ENCODE measurements at regions not wholly inside any gene's neighbourhood (a gene's known extent, or its start where the extent isn't known, plus 50 kb on each side); places are given as distances from the start of the nearest gene placed in this dataset.

DNA sequence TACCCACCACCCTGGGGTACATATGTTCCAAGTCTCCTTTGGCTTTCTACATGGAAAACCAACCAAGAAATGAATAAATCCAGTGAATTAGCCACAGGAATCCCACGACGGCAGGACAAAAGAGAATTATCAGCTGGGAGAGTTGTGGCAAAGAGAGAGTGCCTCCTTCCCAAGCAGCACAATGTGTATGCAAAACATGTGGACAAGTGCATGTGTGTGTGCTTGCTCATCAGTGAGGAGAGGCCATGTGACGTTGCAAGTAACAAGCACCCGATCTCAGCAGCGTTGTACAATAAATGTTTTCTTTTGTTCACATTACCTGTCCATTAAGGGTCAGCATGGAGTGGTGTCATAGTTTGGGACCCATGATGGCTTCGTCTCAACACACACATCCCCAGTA, 50.0 kb upstream of the EMX2 start:
- no peak for TF ChIP-seq PBX3 (IDR thresholded peaks at IDR 0.05)
- TF ChIP-seq MXI1 (IDR thresholded peaks at IDR 0.05; ENCODE audit: low read depth, low read length): no peak
- TF ChIP-seq REST (IDR thresholded peaks at IDR 0.05; ENCODE audit: low read depth, low read length): no peak
- TF ChIP-seq MAX (IDR thresholded peaks at IDR 0.05; ENCODE audit: low read depth): no peak
- TF ChIP-seq RXRA (IDR thresholded peaks at IDR 0.05; ENCODE audit: borderline replicate concordance, low read depth): no peak
- TF ChIP-seq GATA2 (CRISPR knock-in tag; IDR thresholded peaks at IDR 0.05): no peak
- TF ChIP-seq YY1 (IDR thresholded peaks at IDR 0.05; ENCODE audit: low read depth): no peak
- TF ChIP-seq CHD2 (IDR thresholded peaks at IDR 0.05; ENCODE audit: low read length, partially characterized antibody): no peak
- no peak for TF ChIP-seq NFIC (IDR thresholded peaks at IDR 0.05; ENCODE audit: borderline replicate concordance)
- no peak for TF ChIP-seq GABPA (IDR thresholded peaks at IDR 0.05; ENCODE audit: low read depth)
- TF ChIP-seq TCF12 (IDR thresholded peaks at IDR 0.05): no peak
- no peak for TF ChIP-seq ELF1 (IDR thresholded peaks at IDR 0.05)
- no peak for TF ChIP-seq RFX5 (IDR thresholded peaks at IDR 0.05; ENCODE audit: low read length)
- TF ChIP-seq RCOR1 (IDR thresholded peaks at IDR 0.05; ENCODE audit: low read length): no peak
- no peak overlapping the region for H3K27ac ChIP-seq (ENCODE audit: low read depth in 2 of 2, low read length in 1 of 2)
- ChIA-PET CTCF (interaction anchor here (1.0 kb wide), 1 partner anchor 49 kb away, joined by 3 read pairs; no protein-coding TSS in a partner anchor), POLR2A (no interaction called here)
- H2AFZ ChIP-seq (ENCODE audit: low read depth): no peak overlapping the region
- no peaks in the 10 kb centered on the region for H3K9me3 ChIP-seq
- no peaks in the 10 kb centered on the region for H3F3A ChIP-seq (replicated peaks; ENCODE audit: insufficient read depth)
- no peaks in the 10 kb centered on the region for H3K9me2 ChIP-seq
- no peak overlapping the region for H3K9ac ChIP-seq
- H4K20me1 ChIP-seq (ENCODE audit: insufficient read depth): no peaks in the 10 kb centered on the region
- no peak for DNase-seq
- 18% methylated on average over 6 of the region's 6 CpGs for WGBS (ENCODE audit: low lambda C conversion rate)
- no peaks in the 10 kb centered on the region for H3K79me2 ChIP-seq (ENCODE audit: insufficient read depth)
- H3K4me1 ChIP-seq (ENCODE audit: control insufficient read depth in 1 of 2, insufficient read depth in 2 of 2, low read depth in 1 of 2, low read length in 1 of 2): peaks cover 0 to 3% of the 10 kb centered on the region in 2 experiments; a peak in 1 of 4 replicates
- no peak overlapping the region for H3K4me2 ChIP-seq
- H3K4me3 ChIP-seq (ENCODE audit: low read depth in 2 of 2, low read length in 1 of 2): no peak overlapping the region
- H3K27me3 ChIP-seq (ENCODE audit: insufficient read depth): no peaks in the 10 kb centered on the region
- no peaks in the 10 kb centered on the region for H3K36me3 ChIP-seq (replicated peaks in 1 of 2; ENCODE audit: control insufficient read depth in 1 of 2, insufficient read depth in 2 of 2, low read length in 1 of 2)

DNA sequence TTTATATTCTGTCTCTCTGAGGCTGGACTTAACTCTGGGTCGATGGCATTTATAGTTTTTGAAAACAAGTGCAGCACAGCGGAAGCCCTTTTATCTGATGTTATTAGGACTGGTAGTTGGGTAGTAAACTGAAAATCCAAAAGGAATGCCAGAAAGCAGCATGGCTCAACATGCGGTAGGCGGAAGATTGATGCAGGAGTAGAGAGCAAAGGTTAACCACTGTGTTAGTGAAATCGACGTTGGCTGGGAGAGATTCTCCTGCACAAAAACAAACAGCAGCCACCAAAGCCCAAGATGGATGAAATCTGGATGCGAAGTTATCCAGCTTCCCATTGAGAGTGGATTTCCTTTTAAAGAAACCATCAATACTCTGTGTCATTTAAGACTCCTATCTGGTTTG, 54.5 kb upstream of the EMX2 start:
- H3K9me3 ChIP-seq: no peaks in the 10 kb centered on the region
- H3K27ac ChIP-seq (ENCODE audit: low read depth in 2 of 2, low read length in 1 of 2): no peak overlapping the region
- 46% methylated on average over 7 of the region's 7 CpGs for WGBS (ENCODE audit: low lambda C conversion rate)
- H3K27me3 ChIP-seq (ENCODE audit: insufficient read depth): no peaks in the 10 kb centered on the region
- H3K4me2 ChIP-seq: no peak overlapping the region
- H3K4me3 ChIP-seq (ENCODE audit: low read depth in 2 of 2, low read length in 1 of 2): no peak overlapping the region
- no peak for DNase-seq
- POLR2A ChIA-PET: no interaction called here
- H2AFZ ChIP-seq (ENCODE audit: low read depth): no peak overlapping the region
- no peak for TF ChIP-seq FOXJ3 (CRISPR knock-in tag; IDR thresholded peaks at IDR 0.05)
- no peak for TF ChIP-seq IRF3 (IDR thresholded peaks at IDR 0.05; ENCODE audit: low read depth, low read length)
- no peak for TF ChIP-seq EP300 (IDR thresholded peaks at IDR 0.05; ENCODE audit: borderline replicate concordance in 1 of 2, low read depth in 1 of 2, low read length in 1 of 2)
- H3K9me2 ChIP-seq: no peaks in the 10 kb centered on the region
- H3K79me2 ChIP-seq (ENCODE audit: insufficient read depth): no peaks in the 10 kb centered on the region
- H4K20me1 ChIP-seq (ENCODE audit: insufficient read depth): no peaks in the 10 kb centered on the region
- no peaks in the 10 kb centered on the region for H3K36me3 ChIP-seq (replicated peaks in 1 of 2; ENCODE audit: control insufficient read depth in 1 of 2, insufficient read depth in 2 of 2, low read length in 1 of 2)
- H3K9ac ChIP-seq: no peak overlapping the region
- CTCF ChIA-PET: interaction anchor here (1.4 to 1.5 kb wide), 2 partner anchors 9 to 771 kb away, joined by 3 to 6 read pairs; no protein-coding TSS in a partner anchor
- no peaks in the 10 kb centered on the region for H3K4me1 ChIP-seq (ENCODE audit: control insufficient read depth in 1 of 2, insufficient read depth in 2 of 2, low read depth in 1 of 2, low read length in 1 of 2)
- no peaks in the 10 kb centered on the region for H3F3A ChIP-seq (replicated peaks; ENCODE audit: insufficient read depth)

Data from SK-N-SH (cell line).